PFSK-1 (cell line): ENCODE measurements at regions not wholly inside any gene's neighbourhood (a gene's known extent, or its start where the extent isn't known, plus 50 kb on each side); places are given as distances from the start of the nearest gene placed in this dataset.

ENCODE experiments used
- POLR2AphosphoS5 ChIP-seq: IDR thresholded peaks from 2 replicates; pipeline ENCODE4 v1.6.1; 2012; ENCODE audit warnings: low read depth, mild to moderate bottlenecking, control low read depth, low read length, moderate library complexity
- SIN3A ChIP-seq: IDR thresholded peaks from 2 replicates; pipeline ENCODE4 v1.6.1; 2012; ENCODE audit warnings: mild to moderate bottlenecking, low read length, moderate library complexity, borderline replicate concordance; ENCODE audit not compliant: insufficient read depth
- TAF1 ChIP-seq: IDR thresholded peaks from 2 replicates; pipeline ENCODE4 v1.6.1; 2012; ENCODE audit warnings: low read length, control low read depth, borderline replicate concordance; ENCODE audit not compliant: insufficient read depth
- TF ChIP-seq, protein P1 (sequence below), 2 experiments: IDR thresholded peaks; 2 replicates each; pipeline versions ENCODE4 v1.6.1 to v1.8.0; 2011 to 2012; ENCODE audit warnings: low read depth in 2 of 2, low read length in 2 of 2, control low read depth in 1 of 2, inconsistent platforms in 1 of 2, mild to moderate bottlenecking in 1 of 2, moderate library complexity in 1 of 2; ENCODE audit not compliant: insufficient read depth in 1 of 2

DNA sequence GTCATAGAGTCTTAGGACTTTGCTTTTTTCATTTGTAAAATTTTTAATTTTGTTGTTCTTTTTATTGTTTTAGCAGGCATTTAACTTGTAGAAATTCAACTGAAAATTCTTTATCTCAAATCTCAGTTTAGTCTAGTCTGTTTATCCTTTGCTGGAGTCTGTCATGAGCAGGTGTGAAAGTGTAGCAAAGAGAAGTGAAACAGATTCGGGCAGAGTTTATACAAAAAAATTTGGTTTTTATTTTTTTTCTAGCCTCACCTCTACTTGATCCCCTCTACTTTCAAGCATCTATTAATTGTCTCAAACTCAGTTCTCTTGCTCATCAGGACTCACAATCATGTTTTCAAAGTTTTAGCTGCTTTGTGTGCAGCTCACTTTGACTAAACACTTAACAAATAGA, 655.2 kb downstream of the HDGFL1 start:
- TF ChIP-seq TAF1 (no peak), POLR2AphosphoS5 (no peak), SIN3A (no peak)
- TF ChIP-seq, protein P1, sequence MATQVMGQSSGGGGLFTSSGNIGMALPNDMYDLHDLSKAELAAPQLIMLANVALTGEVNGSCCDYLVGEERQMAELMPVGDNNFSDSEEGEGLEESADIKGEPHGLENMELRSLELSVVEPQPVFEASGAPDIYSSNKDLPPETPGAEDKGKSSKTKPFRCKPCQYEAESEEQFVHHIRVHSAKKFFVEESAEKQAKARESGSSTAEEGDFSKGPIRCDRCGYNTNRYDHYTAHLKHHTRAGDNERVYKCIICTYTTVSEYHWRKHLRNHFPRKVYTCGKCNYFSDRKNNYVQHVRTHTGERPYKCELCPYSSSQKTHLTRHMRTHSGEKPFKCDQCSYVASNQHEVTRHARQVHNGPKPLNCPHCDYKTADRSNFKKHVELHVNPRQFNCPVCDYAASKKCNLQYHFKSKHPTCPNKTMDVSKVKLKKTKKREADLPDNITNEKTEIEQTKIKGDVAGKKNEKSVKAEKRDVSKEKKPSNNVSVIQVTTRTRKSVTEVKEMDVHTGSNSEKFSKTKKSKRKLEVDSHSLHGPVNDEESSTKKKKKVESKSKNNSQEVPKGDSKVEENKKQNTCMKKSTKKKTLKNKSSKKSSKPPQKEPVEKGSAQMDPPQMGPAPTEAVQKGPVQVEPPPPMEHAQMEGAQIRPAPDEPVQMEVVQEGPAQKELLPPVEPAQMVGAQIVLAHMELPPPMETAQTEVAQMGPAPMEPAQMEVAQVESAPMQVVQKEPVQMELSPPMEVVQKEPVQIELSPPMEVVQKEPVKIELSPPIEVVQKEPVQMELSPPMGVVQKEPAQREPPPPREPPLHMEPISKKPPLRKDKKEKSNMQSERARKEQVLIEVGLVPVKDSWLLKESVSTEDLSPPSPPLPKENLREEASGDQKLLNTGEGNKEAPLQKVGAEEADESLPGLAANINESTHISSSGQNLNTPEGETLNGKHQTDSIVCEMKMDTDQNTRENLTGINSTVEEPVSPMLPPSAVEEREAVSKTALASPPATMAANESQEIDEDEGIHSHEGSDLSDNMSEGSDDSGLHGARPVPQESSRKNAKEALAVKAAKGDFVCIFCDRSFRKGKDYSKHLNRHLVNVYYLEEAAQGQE (IDR thresholded peaks at IDR 0.05; ENCODE audit: insufficient read depth in 1 of 2, low read depth in 2 of 2, low read length in 2 of 2): no peak
